Progenitor cell of endocrine pancreas (in vitro differentiated cells): ENCODE measurements at regions not wholly inside any gene's neighbourhood (a gene's known extent, or its start where the extent isn't known, plus 50 kb on each side); places are given as distances from the start of the nearest gene placed in this dataset.

Experiments used
- DNase-seq: peaks from one replicate; pipeline ENCODE4 v3.0.0; 2021; ENCODE audit warnings: low spot score; ENCODE audit not compliant: unreplicated experiment
- H3K27ac Mint-ChIP-seq: 2 replicates; pipeline ENCODE4 v1.8.0; 2021; ENCODE audit warnings: mild to moderate bottlenecking, moderate library complexity, mixed read lengths
- H3K27me3 Mint-ChIP-seq: 2 replicates; pipeline ENCODE4 v1.8.0; 2021; ENCODE audit warnings: mixed read lengths
- H3K36me3 Mint-ChIP-seq: 2 replicates; pipeline ENCODE4 v1.8.0; 2022; ENCODE audit warnings: mixed read lengths; ENCODE audit not compliant: insufficient read depth
- H3K4me1 Mint-ChIP-seq: 2 replicates; pipeline ENCODE4 v1.8.0; 2021; ENCODE audit warnings: low read depth, mixed read lengths
- H3K4me3 Mint-ChIP-seq: 2 replicates; pipeline ENCODE4 v1.8.0; 2021; ENCODE audit warnings: low read depth, mild to moderate bottlenecking, moderate library complexity, mixed read lengths
- H3K9me3 Mint-ChIP-seq: 2 replicates; pipeline ENCODE4 v1.8.0; 2021; ENCODE audit warnings: low read depth, mixed read lengths
- TF ChIP-seq, protein P1 (sequence below): fragments of 200-600 bp; sonication (generic); IDR thresholded peaks from one replicate; pipeline ENCODE4 v1.5.0; 2021; ENCODE audit warnings: antibody characterized with exemption, mild to moderate bottlenecking; ENCODE audit not compliant: unreplicated experiment

DNA sequence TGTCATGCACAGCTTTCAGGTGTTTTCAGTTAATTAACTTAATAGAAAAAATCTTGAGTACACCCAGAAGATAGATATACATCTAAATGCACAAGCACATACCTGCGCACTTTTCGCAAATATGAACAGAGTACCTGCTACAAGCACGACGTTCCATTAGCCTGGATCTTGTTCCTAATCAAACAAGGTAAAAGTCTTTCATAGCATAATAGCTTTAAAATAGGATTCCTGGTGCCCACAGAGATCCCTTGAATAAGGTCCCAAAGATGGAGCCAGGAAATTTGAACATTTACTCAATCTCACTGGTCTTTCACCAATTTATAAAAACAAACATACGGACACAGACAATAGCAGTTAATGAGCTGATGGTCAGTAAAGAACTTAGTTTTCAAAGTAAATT lies 689.8 kb upstream of the CHORDC1 start:
- no peak overlapping the region for H3K27ac Mint-ChIP-seq
- H3K4me1 Mint-ChIP-seq, result no peaks in the 10 kb centered on the region
- H3K9me3 Mint-ChIP-seq, result no peaks in the 10 kb centered on the region
- no peaks in the 10 kb centered on the region for H3K27me3 Mint-ChIP-seq
- TF ChIP-seq, protein P1, sequence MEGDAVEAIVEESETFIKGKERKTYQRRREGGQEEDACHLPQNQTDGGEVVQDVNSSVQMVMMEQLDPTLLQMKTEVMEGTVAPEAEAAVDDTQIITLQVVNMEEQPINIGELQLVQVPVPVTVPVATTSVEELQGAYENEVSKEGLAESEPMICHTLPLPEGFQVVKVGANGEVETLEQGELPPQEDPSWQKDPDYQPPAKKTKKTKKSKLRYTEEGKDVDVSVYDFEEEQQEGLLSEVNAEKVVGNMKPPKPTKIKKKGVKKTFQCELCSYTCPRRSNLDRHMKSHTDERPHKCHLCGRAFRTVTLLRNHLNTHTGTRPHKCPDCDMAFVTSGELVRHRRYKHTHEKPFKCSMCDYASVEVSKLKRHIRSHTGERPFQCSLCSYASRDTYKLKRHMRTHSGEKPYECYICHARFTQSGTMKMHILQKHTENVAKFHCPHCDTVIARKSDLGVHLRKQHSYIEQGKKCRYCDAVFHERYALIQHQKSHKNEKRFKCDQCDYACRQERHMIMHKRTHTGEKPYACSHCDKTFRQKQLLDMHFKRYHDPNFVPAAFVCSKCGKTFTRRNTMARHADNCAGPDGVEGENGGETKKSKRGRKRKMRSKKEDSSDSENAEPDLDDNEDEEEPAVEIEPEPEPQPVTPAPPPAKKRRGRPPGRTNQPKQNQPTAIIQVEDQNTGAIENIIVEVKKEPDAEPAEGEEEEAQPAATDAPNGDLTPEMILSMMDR, result no peak
- no peak overlapping the region for H3K4me3 Mint-ChIP-seq
- H3K36me3 Mint-ChIP-seq, result no peaks in the 10 kb centered on the region
- DNase-seq, result no peak

DNA sequence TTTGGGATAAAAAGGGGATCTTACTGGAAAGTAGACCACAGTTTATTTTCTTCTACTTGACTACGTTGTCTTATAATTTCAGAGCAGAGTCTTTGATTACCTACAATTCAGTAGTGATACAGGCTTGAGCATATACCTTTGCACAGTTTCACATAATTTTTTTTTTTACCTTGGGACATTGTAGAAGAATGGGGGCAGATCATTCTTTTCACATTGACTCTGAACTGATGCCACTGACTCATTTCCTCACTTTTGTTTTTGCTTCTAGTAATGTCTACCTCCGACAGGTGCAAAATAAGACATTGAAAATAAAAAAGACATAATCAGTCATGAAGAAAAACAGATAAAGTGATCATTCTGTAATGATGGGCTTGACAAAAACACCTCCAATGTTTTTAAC lies 688.3 kb upstream of the CHORDC1 start:
- TF ChIP-seq, protein P1, result no peak
- no peaks in the 10 kb centered on the region for H3K36me3 Mint-ChIP-seq
- H3K4me1 Mint-ChIP-seq, result no peaks in the 10 kb centered on the region
- DNase-seq, result no peak
- H3K9me3 Mint-ChIP-seq, result no peaks in the 10 kb centered on the region
- no peak overlapping the region for H3K4me3 Mint-ChIP-seq
- no peaks in the 10 kb centered on the region for H3K27me3 Mint-ChIP-seq
- no peak overlapping the region for H3K27ac Mint-ChIP-seq

DNA sequence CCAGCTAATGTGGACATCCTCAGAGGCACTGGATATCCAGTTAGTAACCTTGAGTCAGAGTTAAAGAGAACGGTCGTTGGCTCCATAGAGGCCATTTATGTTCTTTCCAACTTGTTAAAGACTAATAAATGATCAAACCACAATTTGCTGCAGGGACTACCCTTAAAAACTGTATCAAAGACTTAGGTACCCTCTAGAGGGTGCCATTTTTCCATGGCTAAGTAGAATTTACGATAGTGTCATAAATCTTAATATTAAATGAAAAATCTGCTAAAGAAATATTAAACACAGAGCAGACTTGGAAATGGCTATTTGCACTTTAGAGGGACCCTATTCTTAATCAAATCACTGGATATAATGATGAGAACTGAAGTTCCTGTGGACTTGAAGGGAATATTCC lies 685.2 kb upstream of the CHORDC1 start:
- Mint-ChIP-seq H3K27ac (no peak overlapping the region), H3K36me3 (no peaks in the 10 kb centered on the region), H3K9me3 (no peaks in the 10 kb centered on the region), H3K27me3 (no peaks in the 10 kb centered on the region), H3K4me1 (no peaks in the 10 kb centered on the region), H3K4me3 (no peak overlapping the region)
- DNase-seq, result no peak
- TF ChIP-seq, protein P1, result no peak

DNA sequence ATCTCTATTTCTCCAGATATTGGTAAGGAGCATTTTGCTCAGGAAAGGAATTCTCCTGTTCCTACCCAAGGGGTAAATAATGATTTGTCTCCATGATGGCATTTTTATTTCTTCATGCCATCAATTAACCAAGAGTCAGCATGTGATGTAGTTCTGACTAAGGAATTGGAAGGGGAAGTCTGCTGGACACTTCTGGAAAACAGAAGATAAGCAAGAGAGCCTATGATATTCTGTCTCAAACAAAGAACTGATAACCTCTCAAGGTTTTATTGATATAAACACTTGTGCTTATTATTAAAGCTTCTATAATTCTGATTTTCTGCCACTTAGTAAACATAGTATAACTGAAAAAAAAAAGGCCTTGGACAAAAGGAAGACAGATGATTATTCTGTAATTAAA lies 673.0 kb upstream of the CHORDC1 start:
- H3K36me3 Mint-ChIP-seq, result no peaks in the 10 kb centered on the region
- no peak for DNase-seq
- peaks cover 10% of the 10 kb centered on the region for H3K4me1 Mint-ChIP-seq
- H3K27me3 Mint-ChIP-seq, result no peaks in the 10 kb centered on the region
- H3K27ac Mint-ChIP-seq, result no peak overlapping the region
- TF ChIP-seq, protein P1, result no peak
- H3K4me3 Mint-ChIP-seq, result no peak overlapping the region
- H3K9me3 Mint-ChIP-seq, result peaks cover 4% of the 10 kb centered on the region

DNA sequence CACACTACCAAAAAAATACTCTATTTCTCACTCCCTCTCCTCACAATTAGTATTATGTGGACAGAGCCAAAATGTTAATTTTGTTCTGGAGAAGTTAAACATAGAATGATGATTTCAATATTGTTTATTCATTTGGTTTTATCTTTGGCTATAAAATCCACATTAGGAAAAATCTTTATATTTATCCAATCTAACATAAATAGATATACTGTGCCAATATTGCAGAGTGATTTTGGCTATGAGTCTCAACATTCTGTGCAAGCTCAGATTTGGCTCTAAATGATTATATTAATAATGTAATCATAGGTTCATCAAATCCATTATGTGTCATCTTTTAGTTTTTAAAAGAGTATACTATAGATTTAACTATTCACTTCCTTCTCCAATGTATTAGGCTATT lies 667.5 kb upstream of the CHORDC1 start:
- TF ChIP-seq, protein P1, result no peak
- H3K27me3 Mint-ChIP-seq, result no peaks in the 10 kb centered on the region
- H3K27ac Mint-ChIP-seq, result no peak overlapping the region
- no peaks in the 10 kb centered on the region for H3K36me3 Mint-ChIP-seq
- H3K4me1 Mint-ChIP-seq, result peaks cover 23% of the 10 kb centered on the region
- no peak overlapping the region for H3K4me3 Mint-ChIP-seq
- no peak for DNase-seq
- H3K9me3 Mint-ChIP-seq, result peaks cover 4% of the 10 kb centered on the region

DNA sequence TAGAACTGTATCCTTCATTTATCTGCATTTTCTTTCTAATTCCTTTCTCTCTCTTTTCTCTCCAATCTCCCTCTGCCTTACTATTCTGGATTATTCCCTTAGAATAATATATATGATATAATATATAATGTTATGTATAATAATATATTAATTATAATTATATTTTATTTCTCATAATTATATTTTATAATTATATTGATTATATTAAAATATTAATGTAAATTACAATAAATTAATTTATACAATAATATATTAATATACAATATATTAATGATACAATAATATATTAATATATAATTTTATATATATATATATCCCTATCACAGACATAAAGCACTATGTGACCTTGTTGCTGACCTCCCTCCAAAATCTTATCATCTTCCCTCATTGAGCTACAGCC lies 661.3 kb upstream of the CHORDC1 start:
- no peaks in the 10 kb centered on the region for H3K27me3 Mint-ChIP-seq
- no peaks in the 10 kb centered on the region for H3K36me3 Mint-ChIP-seq
- no peak for DNase-seq
- no peak overlapping the region for H3K4me3 Mint-ChIP-seq
- peaks cover under 1% of the 10 kb centered on the region for H3K4me1 Mint-ChIP-seq
- H3K9me3 Mint-ChIP-seq, result no peaks in the 10 kb centered on the region
- TF ChIP-seq, protein P1, result no peak
- H3K27ac Mint-ChIP-seq, result no peak overlapping the region
